DMS 273 (cell line): ENCODE measurements at regions not wholly inside any gene's neighbourhood (a gene's known extent, or its start where the extent isn't known, plus 50 kb on each side); places are given as distances from the start of the nearest gene placed in this dataset.

Experiments
- DNase-seq: peaks from one replicate; lab custom pipeline; 2025; ENCODE audit not compliant: unreplicated experiment; lab: John Stamatoyannopoulos, UW

- no peak for DNase-seq
Measured at GRCh38 chr1:244953901-244954300, 89.6 kb upstream of the HNRNPU start.

GRCh38 chr1:244952940-244953339 is 88.6 kb upstream of the HNRNPU start:
- DNase-seq: no peak

DNA sequence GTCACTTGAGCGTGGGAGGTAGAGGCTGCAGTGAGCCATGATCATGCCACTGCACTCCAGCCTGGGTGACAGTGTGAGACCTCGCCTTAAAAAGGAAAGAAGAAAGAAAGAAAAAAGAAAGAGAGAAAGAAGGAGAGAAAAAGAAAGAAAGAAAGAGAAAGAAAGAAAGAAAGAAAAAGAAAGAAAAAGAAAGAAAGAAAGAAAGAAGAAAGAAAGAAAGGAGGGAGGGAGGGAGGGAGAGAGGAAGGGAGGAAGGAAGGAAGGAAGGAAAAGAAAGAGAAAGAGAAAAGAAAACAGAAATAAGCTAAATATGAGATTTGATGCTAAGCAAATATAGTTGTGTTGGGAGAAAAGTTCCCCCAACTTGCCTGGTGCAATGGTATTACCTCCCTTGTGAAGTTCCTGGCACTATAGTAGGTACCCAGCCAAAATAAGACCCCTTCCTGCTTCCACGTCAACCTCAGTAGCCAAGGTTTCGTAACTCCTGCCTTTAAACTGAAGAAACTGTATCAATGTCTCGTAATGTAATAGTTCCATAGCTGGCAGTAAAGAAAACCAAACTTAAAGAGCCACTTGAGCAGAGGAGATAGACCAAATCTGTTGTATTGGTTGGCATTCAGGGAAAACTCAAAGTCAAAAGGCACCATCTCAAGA is 88.1 kb upstream of the HNRNPU start:
- no peak for DNase-seq

DNA sequence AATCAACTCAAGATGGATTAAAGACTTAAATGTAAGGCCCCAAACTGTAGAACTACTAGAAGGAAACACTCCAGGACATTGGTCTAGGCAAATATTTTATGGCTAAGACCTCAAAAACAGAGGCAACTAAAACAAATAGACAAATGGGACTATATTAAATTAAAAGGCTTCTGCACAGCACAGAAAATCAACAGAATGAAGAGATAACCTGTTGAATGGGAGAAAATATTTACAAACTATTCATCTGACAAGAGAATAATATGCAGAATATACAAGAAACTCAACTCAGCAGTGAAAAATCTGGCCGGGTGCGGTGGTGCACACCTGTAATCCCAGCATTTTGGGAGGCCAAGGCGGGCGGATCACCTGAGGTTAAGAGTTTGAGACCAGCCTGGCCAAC is 84.1 kb upstream of the HNRNPU start:
- DNase-seq: no peak

DNA sequence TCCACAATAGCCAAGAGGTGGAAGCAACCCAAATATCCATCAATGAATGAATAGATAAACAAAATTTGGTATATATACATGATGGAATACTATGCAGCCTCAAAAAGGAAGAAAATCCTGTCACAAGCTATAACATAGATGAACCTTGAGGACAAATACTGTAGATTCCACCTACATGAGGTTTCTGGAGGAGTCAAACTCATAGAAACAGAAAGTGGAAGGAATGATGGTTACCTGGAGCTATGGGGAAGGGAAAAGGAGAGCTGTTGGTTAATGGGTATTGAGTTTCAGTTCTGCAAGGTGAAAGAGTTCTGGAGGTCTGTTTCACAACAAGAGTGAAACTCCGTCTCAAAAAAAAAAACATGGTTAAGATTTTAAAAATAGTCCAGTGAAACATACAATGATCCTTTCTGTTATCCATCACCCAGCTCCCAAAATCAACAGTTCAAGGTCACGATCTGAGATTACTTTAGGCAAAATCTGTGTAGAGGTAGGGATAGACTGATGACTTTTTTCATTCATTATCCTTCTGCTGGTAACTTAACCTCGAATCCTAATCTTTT is 80.8 kb upstream of the HNRNPU start:
- no peak for DNase-seq

DNA sequence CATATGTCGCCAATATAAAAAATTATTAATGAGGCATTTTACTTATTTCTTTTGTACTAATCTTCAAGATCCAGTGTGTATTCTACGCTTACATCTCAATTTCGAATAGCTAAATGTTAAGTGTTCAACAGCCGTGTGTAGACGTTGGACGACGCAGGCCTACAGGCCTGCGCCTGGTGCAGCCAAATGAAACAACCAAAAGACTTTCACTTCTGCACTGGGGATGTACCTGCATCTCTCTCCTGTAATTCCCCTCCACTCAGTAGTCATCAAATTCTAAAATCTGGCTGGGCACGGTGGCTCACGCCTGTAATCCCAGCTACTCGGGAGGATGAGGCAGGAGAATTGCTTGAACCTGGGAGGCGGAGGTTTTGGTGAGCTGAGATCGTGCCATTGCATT is 76.8 kb upstream of the HNRNPU start:
- no peak for DNase-seq

DNA sequence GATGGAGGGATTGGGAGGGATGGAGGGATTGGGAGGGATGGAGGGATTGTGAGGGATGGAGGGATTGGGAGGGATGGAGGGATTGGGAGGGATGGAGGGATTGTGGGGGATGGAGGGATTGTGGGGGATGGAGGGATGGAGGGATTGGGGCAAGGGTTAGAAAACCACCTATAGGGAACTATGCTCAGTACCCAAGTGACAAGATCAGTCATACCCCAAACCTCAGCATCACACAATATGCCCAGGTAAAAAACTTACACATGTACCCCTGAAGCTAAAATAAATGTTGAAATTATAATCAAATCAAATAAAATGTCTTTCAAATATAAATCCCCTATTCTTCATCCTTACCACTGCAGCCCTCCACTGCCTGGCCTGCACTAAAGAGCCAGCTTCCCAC is 72.8 kb upstream of the HNRNPU start:
- no peak for DNase-seq

DNA sequence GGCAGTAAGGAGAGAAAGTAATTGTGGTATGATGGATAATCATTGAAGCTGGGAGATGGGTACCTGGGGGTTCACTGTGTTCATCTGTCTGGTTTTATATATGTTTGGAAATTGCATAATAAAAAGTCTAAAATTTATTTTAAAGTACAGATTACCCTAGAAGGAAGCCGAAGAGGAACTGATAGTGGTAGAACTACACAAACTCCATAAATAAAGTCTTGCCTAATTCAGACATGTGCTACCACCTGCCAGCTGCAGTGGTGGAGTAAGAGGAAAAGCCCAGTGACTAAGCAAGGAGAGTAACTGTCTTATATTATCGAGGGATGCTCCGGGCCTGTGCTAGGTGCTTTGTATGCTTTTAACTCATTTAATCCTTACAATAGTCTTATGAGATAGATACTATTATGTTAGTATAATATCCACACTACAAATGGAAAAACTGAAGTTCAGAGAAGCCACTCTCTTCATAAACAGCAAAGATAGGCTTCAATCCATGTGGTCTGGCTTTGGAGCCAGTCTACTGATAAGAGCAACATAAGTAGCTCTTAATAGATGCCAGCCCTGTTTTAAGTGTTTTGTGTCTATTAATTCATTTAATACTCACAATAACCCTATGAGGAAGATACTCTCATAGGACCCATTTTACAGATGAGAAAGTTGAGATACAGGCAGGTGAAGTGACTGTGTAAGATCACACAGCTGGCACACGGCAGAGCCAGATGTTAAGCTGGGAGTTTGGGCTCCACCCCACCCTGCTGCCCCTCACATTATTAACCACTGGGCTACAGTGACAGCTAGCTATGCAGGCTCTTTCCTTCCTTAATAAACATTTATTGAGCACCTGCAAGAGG is 56.8 kb upstream of the HNRNPU start:
- DNase-seq: no peak

- DNase-seq: no peak
Measured at GRCh38 chr1:244919320-244920282, 55.3 kb upstream of the HNRNPU start.

DNA sequence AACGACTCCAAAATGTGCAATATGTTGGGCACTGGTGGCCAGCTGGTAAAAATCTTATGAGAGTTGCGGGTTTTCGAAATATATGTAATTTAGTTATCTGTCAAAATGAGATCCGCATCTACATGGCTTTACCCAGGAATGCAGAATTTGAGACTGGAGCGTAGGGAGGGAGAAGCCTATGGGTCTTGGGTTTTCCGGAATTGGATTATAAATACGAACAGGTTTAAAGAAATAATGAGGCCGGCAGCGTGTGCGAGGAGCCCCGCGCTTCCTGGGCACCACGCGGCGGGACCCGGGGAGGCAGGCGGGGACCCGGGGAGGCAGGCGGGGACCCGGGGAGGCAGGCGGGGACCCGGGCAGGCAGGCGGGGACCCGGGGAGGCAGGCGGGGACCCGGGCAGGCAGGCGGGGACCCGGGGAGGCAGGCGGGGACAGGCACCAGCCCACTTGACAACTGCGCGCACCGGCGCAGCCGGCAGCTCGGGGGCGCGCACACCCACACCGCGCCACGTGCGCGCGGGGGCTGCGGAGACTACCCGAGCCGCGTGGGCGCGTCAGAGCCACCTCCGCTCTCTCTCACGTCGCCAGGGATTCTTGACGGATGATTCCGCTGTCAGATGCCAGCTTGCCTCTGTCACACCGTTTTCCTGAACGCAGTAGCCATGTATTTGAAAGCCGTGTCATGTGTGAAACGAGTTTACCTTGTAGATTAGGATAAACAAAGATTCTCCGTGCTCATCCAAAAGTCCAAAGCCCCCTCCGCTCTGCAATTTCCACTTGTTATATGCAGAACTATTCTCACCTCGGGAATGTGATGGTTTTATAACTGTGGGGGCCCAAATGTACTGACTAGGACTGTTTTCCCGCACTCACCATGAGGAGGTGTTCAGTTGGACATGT is 54.3 kb upstream of the HNRNPU start:
- peak; percentile 81 for DNase-seq

DNA sequence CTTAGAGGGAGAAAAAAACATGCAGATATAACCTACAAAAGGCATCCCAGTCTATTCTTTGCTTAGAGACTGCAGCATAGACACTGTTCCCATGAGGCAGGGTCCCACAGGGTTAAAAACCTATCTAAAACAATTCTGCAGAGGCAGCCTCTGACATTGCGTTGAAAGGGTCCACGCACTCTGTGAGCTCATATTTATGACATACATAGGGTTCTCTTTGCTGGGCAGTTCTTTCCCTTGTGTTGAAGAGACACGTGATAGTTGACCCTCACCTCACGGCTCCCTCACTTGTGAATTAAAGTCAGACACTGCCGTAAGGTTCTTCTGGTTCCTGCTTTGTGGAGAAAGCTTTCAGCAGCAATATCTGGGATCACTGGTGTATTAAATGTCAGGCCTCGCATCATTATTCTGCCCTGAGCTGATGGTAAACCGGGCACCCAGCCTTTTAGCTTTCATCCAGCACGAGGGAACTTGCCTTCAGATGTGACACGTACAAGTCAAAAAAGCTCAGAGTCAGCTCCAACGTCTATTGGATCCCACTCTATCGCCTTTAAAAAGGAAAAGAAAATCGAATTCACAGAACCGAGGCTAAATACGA is 52.8 kb upstream of the HNRNPU start:
- DNase-seq: no peak

DNA sequence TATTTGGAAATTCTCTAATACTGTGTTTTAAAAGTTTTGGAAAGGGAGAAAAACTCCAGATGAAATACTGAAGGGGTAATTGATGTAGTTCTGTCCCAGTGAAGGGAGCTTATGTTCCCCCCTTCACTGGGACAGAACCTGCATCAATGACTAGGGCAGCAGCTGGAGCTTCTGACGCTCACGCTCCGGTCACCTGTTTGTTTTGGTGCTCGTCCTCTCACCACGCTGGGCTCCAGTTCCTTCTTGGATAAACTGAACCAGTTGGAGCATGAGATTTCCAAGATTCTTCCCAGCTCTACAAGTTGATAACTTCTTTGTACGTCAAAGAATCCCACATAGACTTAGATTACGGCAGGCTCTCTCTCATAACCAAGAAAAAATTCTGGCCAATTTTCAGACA is 51.4 kb upstream of the HNRNPU start:
- no peak for DNase-seq

GRCh38 chr1:244914761-244915160 is 50.4 kb upstream of the HNRNPU start:
- DNase-seq: no peak
